Endothelial cell of umbilical vein (primary cell): ENCODE measurements at regions not wholly inside any gene's neighbourhood (a gene's known extent, or its start where the extent isn't known, plus 50 kb on each side); places are given as distances from the start of the nearest gene placed in this dataset.

Experiments
- BruUV-seq: library from RNA; stranded (reverse); fragments of 400-500 nt; replicated peaks from 2 replicates; lab custom pipeline; 2021; lab: Mats Ljungman, UMichigan
- CTCF ChIA-PET: fragments of 300-600, 350-600 bp; sonication (Branson Sonifier 250); formaldehyde crosslinking; loops from one replicate; lab custom pipeline; 2021; ENCODE audit warnings: antibody characterized with exemption, inconsistent platforms; lab: Charles Lee
- POLR2A ChIA-PET: fragments of 300-600, 350-600 bp; sonication (Branson Sonifier 250); formaldehyde crosslinking; loops from one replicate; lab custom pipeline; 2021; ENCODE audit warnings: antibody characterized with exemption, inconsistent platforms; lab: Charles Lee
- DNase-seq: peaks from one replicate; pipeline ENCODE4 v3.0.0-alpha.2; 2011; ENCODE audit warnings: low read depth, low spot score
- FAIRE-seq: peaks from 2 replicates; lab custom pipeline; 2011; peaks lifted over from hg19 to GRCh38; lab: Jason Lieb, UNC
- H2AFZ ChIP-seq: 2 replicates; pipeline ENCODE4 v1.6.0; 2012; ENCODE audit warnings: low read depth, low read length, control low read depth, inconsistent platforms
- H3K27ac ChIP-seq: 2 replicates; pipeline ENCODE4 v1.5.1; 2011; ENCODE audit warnings: low read depth, mild to moderate bottlenecking, control low read depth, low read length, moderate library complexity; ENCODE audit not compliant: insufficient read depth
- H3K27me3 ChIP-seq, 2 experiments: 2 replicates each; pipeline versions ENCODE4 v1.6.0 to v1.6.1; 2011; ENCODE audit warnings: low read length in 2 of 2, mixed read lengths in 1 of 2; ENCODE audit not compliant: control insufficient read depth in 2 of 2, insufficient read depth in 2 of 2
- H3K36me3 ChIP-seq, 2 experiments: 2 replicates in 1 of 2; 3 replicates in 1 of 2; pipeline ENCODE4 v1.5.1; 2011; ENCODE audit warnings: low read length in 2 of 2, mild to moderate bottlenecking in 1 of 2, moderate library complexity in 1 of 2; ENCODE audit not compliant: control insufficient read depth in 2 of 2, insufficient read depth in 2 of 2; ENCODE audit errors: extremely low read depth in 1 of 2
- H3K4me1 ChIP-seq: 3 replicates; pipeline ENCODE4 v1.5.1; 2011; ENCODE audit warnings: mild to moderate bottlenecking, low read length; ENCODE audit not compliant: control insufficient read depth, insufficient read depth; ENCODE audit errors: extremely low read depth
- H3K4me2 ChIP-seq: 2 replicates; pipeline ENCODE4 v1.6.1; 2011; ENCODE audit warnings: low read length, control low read depth, mixed read lengths; ENCODE audit not compliant: insufficient read depth
- H3K4me3 ChIP-seq, 3 experiments: fragments of 200-600 bp in 1 of 3; sonication (generic), shearing (Covaris generic) in 1 of 3; replicated peaks in 1 of 3; 2 replicates each; pipeline ENCODE4 v1.5.1; 2011 to 2016; ENCODE audit warnings: control low read depth in 3 of 3, low read length in 3 of 3, mild to moderate bottlenecking in 2 of 3, inconsistent platforms in 1 of 3, low read depth in 1 of 3, moderate library complexity in 1 of 3; ENCODE audit not compliant: insufficient read depth in 1 of 3
- H3K79me2 ChIP-seq: 2 replicates; pipeline ENCODE4 v1.6.0; 2012; ENCODE audit warnings: low read length, inconsistent platforms; ENCODE audit not compliant: control insufficient read depth, insufficient read depth
- H3K9ac ChIP-seq: replicated peaks from 2 replicates; pipeline ENCODE3; 2011; ENCODE audit warnings: low read length, control low read depth; ENCODE audit not compliant: insufficient read depth; ENCODE audit errors: extremely low read depth
- H3K9me1 ChIP-seq: replicated peaks from 3 replicates; pipeline ENCODE4 v1.6.0; 2011; ENCODE audit warnings: mild to moderate bottlenecking, low read length; ENCODE audit not compliant: control insufficient read depth, insufficient read depth; ENCODE audit errors: extremely low read depth
- H3K9me3 ChIP-seq: replicated peaks from 2 replicates; pipeline ENCODE4 v1.5.1; 2012; ENCODE audit warnings: low read length, inconsistent platforms; ENCODE audit not compliant: control insufficient read depth, insufficient read depth
- H4K20me1 ChIP-seq: replicated peaks from 2 replicates; pipeline ENCODE3; 2011; ENCODE audit warnings: mild to moderate bottlenecking, low read length; ENCODE audit not compliant: control insufficient read depth, insufficient read depth; ENCODE audit errors: extremely low read depth
- EZH2 ChIP-seq: IDR thresholded peaks from 2 replicates; pipeline ENCODE4 v1.6.1; 2012; ENCODE audit warnings: borderline replicate concordance, low read depth, mild to moderate bottlenecking, moderate library complexity, low read length, inconsistent platforms; ENCODE audit not compliant: severe bottlenecking
- FOS ChIP-seq: IDR thresholded peaks from 2 replicates; pipeline ENCODE4 v1.6.1; 2011; ENCODE audit warnings: mild to moderate bottlenecking, low read length, moderate library complexity, borderline replicate concordance; ENCODE audit not compliant: insufficient read depth
- GATA2 ChIP-seq: IDR thresholded peaks from 2 replicates; pipeline ENCODE4 v1.7.0; 2011; ENCODE audit warnings: low read depth, mild to moderate bottlenecking, moderate library complexity, mixed read lengths, low read length; ENCODE audit not compliant: insufficient read length, insufficient read depth
- JUN ChIP-seq: IDR thresholded peaks from 2 replicates; pipeline ENCODE4 v1.6.1; 2011; ENCODE audit warnings: borderline replicate concordance, low read depth; ENCODE audit not compliant: insufficient read length, insufficient read depth
- MAX ChIP-seq: IDR thresholded peaks from 2 replicates; pipeline ENCODE4 v1.6.1; 2011; ENCODE audit not compliant: insufficient read depth, insufficient read length
- MYC ChIP-seq: IDR thresholded peaks from one replicate; pipeline ENCODE4 v1.6.1; 2011; ENCODE audit warnings: mild to moderate bottlenecking, low read depth, low read length
- POLR2A ChIP-seq: IDR thresholded peaks from 2 replicates; pipeline ENCODE4 v1.6.1; 2012; ENCODE audit warnings: low read depth, mild to moderate bottlenecking, control low read depth, low read length
- POLR2AphosphoS5 ChIP-seq: IDR thresholded peaks from 2 replicates; pipeline ENCODE4 v1.6.1; 2012; ENCODE audit warnings: low read depth, mild to moderate bottlenecking, control low read depth, low read length, moderate library complexity; ENCODE audit not compliant: insufficient read depth
- dilution Hi-C: fragments of 300-500 bp; cut with MboI; formaldehyde crosslinking; loops from one replicate; pipeline ENCODE4 v1.15.0; 2019; ENCODE audit warnings: low sequenced_read_pairs; ENCODE audit not compliant: extremely low pct_ligation_motif_present
- intact Hi-C: fragments of 100-400 bp; cut with micrococcal nuclease; formaldehyde crosslinking; loops from one replicate; pipeline ENCODE4 v1.10.0; 2022
- TF ChIP-seq, protein P1 (sequence below), 2 donors: IDR thresholded peaks; 1 replicate in 1 of 2; 2 replicates in 1 of 2; pipeline ENCODE4 v1.5.1; 2011; ENCODE audit warnings: low read length in 2 of 2, mild to moderate bottlenecking in 2 of 2, moderate library complexity in 2 of 2, control low read depth in 1 of 2, inconsistent platforms in 1 of 2, low read depth in 1 of 2; ENCODE audit not compliant: insufficient read depth in 1 of 2; ENCODE audit errors: extremely low read depth in 1 of 2

GRCh38 chr5:40308867-40309266, 370.8 kb upstream of the PTGER4 start:
- H3K27ac ChIP-seq: no peak overlapping the region
- no peaks in the 10 kb centered on the region for H3K9me3 ChIP-seq
- H3K4me3 ChIP-seq: no peak overlapping the region
- no peak overlapping the region for H3K9ac ChIP-seq
- dilution Hi-C loops: no loop called here
- no peaks in the 10 kb centered on the region for H3K9me1 ChIP-seq
- H3K79me2 ChIP-seq: no peaks in the 10 kb centered on the region
- POLR2A ChIA-PET: no interaction called here
- CTCF ChIA-PET: no interaction called here
- H3K27me3 ChIP-seq: no peaks in the 10 kb centered on the region
- H4K20me1 ChIP-seq: no peaks in the 10 kb centered on the region
- H2AFZ ChIP-seq: no peak overlapping the region
- no TSS peak for BruUV-seq
- FAIRE-seq (no peak), DNase-seq (no peak)
- no peaks in the 10 kb centered on the region for H3K4me1 ChIP-seq
- TF ChIP-seq, protein P1, sequence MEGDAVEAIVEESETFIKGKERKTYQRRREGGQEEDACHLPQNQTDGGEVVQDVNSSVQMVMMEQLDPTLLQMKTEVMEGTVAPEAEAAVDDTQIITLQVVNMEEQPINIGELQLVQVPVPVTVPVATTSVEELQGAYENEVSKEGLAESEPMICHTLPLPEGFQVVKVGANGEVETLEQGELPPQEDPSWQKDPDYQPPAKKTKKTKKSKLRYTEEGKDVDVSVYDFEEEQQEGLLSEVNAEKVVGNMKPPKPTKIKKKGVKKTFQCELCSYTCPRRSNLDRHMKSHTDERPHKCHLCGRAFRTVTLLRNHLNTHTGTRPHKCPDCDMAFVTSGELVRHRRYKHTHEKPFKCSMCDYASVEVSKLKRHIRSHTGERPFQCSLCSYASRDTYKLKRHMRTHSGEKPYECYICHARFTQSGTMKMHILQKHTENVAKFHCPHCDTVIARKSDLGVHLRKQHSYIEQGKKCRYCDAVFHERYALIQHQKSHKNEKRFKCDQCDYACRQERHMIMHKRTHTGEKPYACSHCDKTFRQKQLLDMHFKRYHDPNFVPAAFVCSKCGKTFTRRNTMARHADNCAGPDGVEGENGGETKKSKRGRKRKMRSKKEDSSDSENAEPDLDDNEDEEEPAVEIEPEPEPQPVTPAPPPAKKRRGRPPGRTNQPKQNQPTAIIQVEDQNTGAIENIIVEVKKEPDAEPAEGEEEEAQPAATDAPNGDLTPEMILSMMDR (IDR thresholded peaks at IDR 0.05; ENCODE audit: extremely low read depth in 1 of 2, insufficient read depth in 1 of 2, low read depth in 1 of 2, low read length in 2 of 2): no peak
- TF ChIP-seq JUN (no peak), FOS (no peak), GATA2 (no peak), MAX (no peak), POLR2A (no peak), EZH2 (no peak), POLR2AphosphoS5 (no peak), MYC (no peak)
- no peak overlapping the region for H3K4me2 ChIP-seq
- no peaks in the 10 kb centered on the region for H3K36me3 ChIP-seq
- intact Hi-C loops: no loop called here
